Transverse colon (tissue), 4 donors: ENCODE measurements at regions not wholly inside any gene's neighbourhood (a gene's known extent, or its start where the extent isn't known, plus 50 kb on each side); places are given as distances from the start of the nearest gene placed in this dataset.

Source experiments
- DNase-seq: peaks from one replicate; pipeline ENCODE4 v3.0.0-alpha.2; 2019
- H3K27ac ChIP-seq, 4 donors: fragments of 200-600 bp; sonication (generic); 2 replicates each; pipeline ENCODE4 v1.5.1; 2016 to 2018; ENCODE audit warnings: inconsistent platforms in 4 of 4
- H3K27me3 ChIP-seq: fragments of 200-600 bp; sonication (generic); 2 replicates; pipeline ENCODE4 v1.5.1; 2017; ENCODE audit warnings: inconsistent platforms
- H3K36me3 ChIP-seq, 4 donors: fragments of 200-600 bp; sonication (generic); 2 replicates each; pipeline ENCODE4 v1.5.1; 2017 to 2019; ENCODE audit warnings: inconsistent platforms in 4 of 4
- H3K4me1 ChIP-seq, 4 donors: fragments of 200-600 bp; sonication (generic); 2 replicates each; pipeline ENCODE4 v1.5.1; 2017 to 2020; ENCODE audit warnings: inconsistent platforms in 4 of 4
- H3K4me3 ChIP-seq, 4 donors: fragments of 200-600 bp; sonication (generic); 1 replicate in 1 of 4; 2 replicates in 3 of 4; pipeline versions ENCODE4 v1.5.1 to v1.6.1; 2017 to 2019; ENCODE audit warnings: inconsistent platforms in 4 of 4
- H3K9me3 ChIP-seq, 2 donors: fragments of 200-600 bp; sonication (generic); 2 replicates each; pipeline ENCODE4 v1.5.1; 2017 to 2019; ENCODE audit warnings: inconsistent platforms in 2 of 2
- CTCF ChIP-seq, 5 experiments: fragments of 200-600 bp in 3 of 5; fragments of 450-650 bp in 2 of 5; sonication (generic) in 3 of 5; IDR thresholded peaks; 1 replicate in 2 of 5; 2 replicates in 3 of 5; pipeline ENCODE4 v1.5.1; 2016 to 2017; ENCODE audit warnings: antibody characterized with exemption in 5 of 5, inconsistent platforms in 3 of 5, mild to moderate bottlenecking in 2 of 5, moderate library complexity in 1 of 5
- EP300 ChIP-seq: sonication (generic); formaldehyde crosslinking; IDR thresholded peaks from one replicate; pipeline ENCODE4 v1.6.1; 2017; ENCODE audit warnings: antibody characterized with exemption, low read depth
- POLR2A ChIP-seq: fragments of 450-650 bp; IDR thresholded peaks from one replicate; pipeline ENCODE4 v1.6.1; 2016; ENCODE audit warnings: antibody characterized with exemption, mild to moderate bottlenecking, moderate library complexity
- POLR2AphosphoS5 ChIP-seq, 3 donors: sonication (generic); formaldehyde crosslinking; IDR thresholded peaks; one replicate each; pipeline ENCODE4 v1.6.1; 2016; ENCODE audit warnings: antibody characterized with exemption in 3 of 3
- WGBS, 2 donors: methylation state at CpG; one replicate each; pipeline ENCODE4 v1.1.5; 2018; ENCODE audit warnings: low coverage in 1 of 2; 5-methylcytosine and 5-hydroxymethylcytosine counted together
- in situ Hi-C, 4 donors: fragments of 200-750 bp; cut with MboI; loops; one replicate each; pipeline versions ENCODE4 v1.15.0 to v1.15.1; 2017; ENCODE audit warnings: low sequenced_read_pairs in 3 of 4, low pct_ligation_motif_present in 1 of 4, low pct_unique_long_range_greater_than_20kb in 1 of 4
- intact Hi-C: fragments of 100-400 bp; cut with DNase I; formaldehyde crosslinking; loops from one replicate; pipeline ENCODE4 v1.15.1; 2023; ENCODE audit warnings: low total_unique reads

GRCh38 chr6:44642870-44643522, 255.5 kb downstream of the CDC5L start:
- intact Hi-C loops, result no loop called here
- H3K27me3 ChIP-seq, result no peaks in the 10 kb centered on the region
- no peak for DNase-seq
- no peak overlapping the region for H3K27ac ChIP-seq
- no peak overlapping the region for H3K4me3 ChIP-seq
- H3K36me3 ChIP-seq, result no peaks in the 10 kb centered on the region
- TF ChIP-seq POLR2A (no peak), EP300 (no peak), POLR2AphosphoS5 (IDR thresholded peaks at IDR 0.05) (no peak)
- no peaks in the 10 kb centered on the region for H3K9me3 ChIP-seq
- H3K4me1 ChIP-seq, result no peaks in the 10 kb centered on the region
- in situ Hi-C loops, result loop anchor here in 1 of 4 donors (25.0 kb wide), 1 partner anchor 1269 kb away; no protein-coding TSS in a partner anchor
- WGBS, 2 donors, result 82% methylated on average over 10 of the region's 10 CpGs; no CpG with 5 or more reads in 1 of the 2 donors

GRCh38 chr6:44645276-44645675, 257.8 kb downstream of the CDC5L start:
- in situ Hi-C loops (loop anchor here in 1 of 4 donors (25.0 kb wide), 1 partner anchor 1267 kb away; no protein-coding TSS in a partner anchor), intact Hi-C loops (no loop called here)
- Histone ChIP-seq H3K4me3 (no peak overlapping the region), H3K36me3 (no peaks in the 10 kb centered on the region), H3K27me3 (no peaks in the 10 kb centered on the region), H3K9me3 (no peaks in the 10 kb centered on the region), H3K27ac (no peak overlapping the region), H3K4me1 (no peaks in the 10 kb centered on the region)
- TF ChIP-seq CTCF (IDR thresholded peaks at IDR 0.05) (no peak), POLR2AphosphoS5 (IDR thresholded peaks at IDR 0.05) (no peak), EP300 (no peak), POLR2A (no peak)
- no peak for DNase-seq
- WGBS, 2 donors, result 77 to 82% methylated on average over 5 to 6 of the region's 6 CpGs

GRCh38 chr6:44646355-44646754, 258.8 kb downstream of the CDC5L start:
- intact Hi-C loops, result no loop called here
- no peak for DNase-seq
- 94% methylated on average over 5 of the region's 5 CpGs; no CpG with 5 or more reads in 1 of the 2 donors for WGBS, 2 donors
- no peak for TF ChIP-seq POLR2AphosphoS5 (IDR thresholded peaks at IDR 0.05)
- no peak for TF ChIP-seq POLR2A
- TF ChIP-seq CTCF (IDR thresholded peaks at IDR 0.05), result no peak
- TF ChIP-seq EP300, result no peak
- Histone ChIP-seq H3K27me3 (no peaks in the 10 kb centered on the region), H3K9me3 (no peaks in the 10 kb centered on the region), H3K4me3 (no peak overlapping the region), H3K4me1 (no peaks in the 10 kb centered on the region), H3K36me3 (no peaks in the 10 kb centered on the region), H3K27ac (no peak overlapping the region)
- in situ Hi-C loops, result loop anchor here in 1 of 4 donors (25.0 kb wide), 1 partner anchor 1266 kb away; no protein-coding TSS in a partner anchor

GRCh38 chr6:44649365-44650025, 262.0 kb downstream of the CDC5L start:
- 43 to 66% methylated on average over 4 of the region's 4 CpGs for WGBS, 2 donors
- no peak overlapping the region for H3K27ac ChIP-seq
- peaks cover 0 to 15% (median 3%) of the 10 kb centered on the region in 4 donors for H3K4me1 ChIP-seq
- DNase-seq, result no peak
- H3K9me3 ChIP-seq, result no peaks in the 10 kb centered on the region
- no peak overlapping the region for H3K4me3 ChIP-seq
- TF ChIP-seq CTCF (IDR thresholded peaks at IDR 0.05) (no peak), POLR2AphosphoS5 (IDR thresholded peaks at IDR 0.05) (no peak), POLR2A (no peak), EP300 (no peak)
- no peaks in the 10 kb centered on the region for H3K27me3 ChIP-seq
- no peaks in the 10 kb centered on the region for H3K36me3 ChIP-seq
- intact Hi-C loops (loop anchor here (10.0 kb wide), 2 partner anchors 725 to 1065 kb away; partner anchors contain the start of gene SUPT3H), in situ Hi-C loops (loop anchor here (10.0 to 25.0 kb wide), 5 partner anchors 763 to 1263 kb away; no protein-coding TSS in a partner anchor)
